ENCODE measurements at regions not wholly inside any gene's neighbourhood (a gene's known extent, or its start where the extent isn't known, plus 50 kb on each side); places are given as distances from the start of the nearest gene placed in this dataset.

GRCh38 chr3:120544361-120544760 is 51.8 kb upstream of the NDUFB4 start:
- ChIA-PET CTCF (interaction anchor here (1.5 kb wide), 1 partner anchor 250 kb away, joined by 3 read pairs; no protein-coding TSS in a partner anchor), POLR2A (no interaction called here)
- no peaks in the 10 kb centered on the region for H3K36me3 ChIP-seq (ENCODE audit: insufficient read depth, low read length)
- H3K27me3 Mint-ChIP-seq = peaks cover 15 to 60% of the 10 kb centered on the region in 2 donors
- no peaks in the 10 kb centered on the region for H3K4me1 Mint-ChIP-seq
- no peak overlapping the region for H3K27ac Mint-ChIP-seq
- no peak overlapping the region for H3K4me3 ChIP-seq (ENCODE audit: low read length)
- peaks cover 32 to 42% (median 38%) of the 10 kb centered on the region in 5 donors for H3K9me3 Mint-ChIP-seq
- no peak overlapping the region for H3K27ac ChIP-seq (ENCODE audit: low read depth, low read length)
- H3K36me3 Mint-ChIP-seq = peaks cover 0 to 10% (median 0%) of the 10 kb centered on the region in 3 donors
- H3K27me3 ChIP-seq (ENCODE audit: insufficient read depth, low read length, poor library complexity, severe bottlenecking) = no peaks in the 10 kb centered on the region
- no peaks in the 10 kb centered on the region for H3K4me1 ChIP-seq (ENCODE audit: insufficient read depth, low read length)
- H3K9me3 ChIP-seq (ENCODE audit: low read length) = no peaks in the 10 kb centered on the region
- no peak for DNase-seq
- no peak overlapping the region for H3K4me3 Mint-ChIP-seq

- POLR2A ChIA-PET = no interaction called here
- H3K4me3 Mint-ChIP-seq = no peak overlapping the region
- H3K36me3 Mint-ChIP-seq = peaks cover 0 to 6% (median 0%) of the 10 kb centered on the region in 3 donors
Observed at GRCh38 chr3:120536642-120537041, 59.5 kb upstream of the NDUFB4 start.

GRCh38 chr3:120532969-120533368 is 63.2 kb upstream of the NDUFB4 start:
- Histone ChIP-seq H3K4me3 (ENCODE audit: low read length) (no peak overlapping the region), H3K27me3 (ENCODE audit: insufficient read depth, low read length, poor library complexity, severe bottlenecking) (no peaks in the 10 kb centered on the region), H3K9me3 (ENCODE audit: low read length) (no peaks in the 10 kb centered on the region), H3K36me3 (ENCODE audit: insufficient read depth, low read length) (no peaks in the 10 kb centered on the region), H3K27ac (ENCODE audit: low read depth, low read length) (no peak overlapping the region), H3K4me1 (ENCODE audit: insufficient read depth, low read length) (no peaks in the 10 kb centered on the region)
- Mint-ChIP-seq H3K4me3 (no peak overlapping the region), H3K4me1 (peaks cover 0 to 5% (median 3%) of the 10 kb centered on the region in 3 donors), H3K9me3 (peaks cover 0 to 11% (median 6%) of the 10 kb centered on the region in 5 donors), H3K36me3 (no peaks in the 10 kb centered on the region), H3K27ac (no peak overlapping the region), H3K27me3 (peaks cover 15 to 26% of the 10 kb centered on the region in 2 donors)
- POLR2A ChIA-PET = no interaction called here
- no peak for DNase-seq
- CTCF ChIA-PET = no interaction called here

More at GRCh38 chr3:120536642-120537041, 59.5 kb upstream of the NDUFB4 start:
- Histone ChIP-seq H3K27me3 (ENCODE audit: insufficient read depth, low read length, poor library complexity, severe bottlenecking) (no peaks in the 10 kb centered on the region), H3K27ac (ENCODE audit: low read depth, low read length) (no peak overlapping the region), H3K4me1 (ENCODE audit: insufficient read depth, low read length) (no peaks in the 10 kb centered on the region), H3K9me3 (ENCODE audit: low read length) (no peaks in the 10 kb centered on the region), H3K4me3 (ENCODE audit: low read length) (no peak overlapping the region), H3K36me3 (ENCODE audit: insufficient read depth, low read length) (no peaks in the 10 kb centered on the region)
- no peaks in the 10 kb centered on the region for H3K4me1 Mint-ChIP-seq
- H3K27me3 Mint-ChIP-seq = peaks cover 18 to 51% of the 10 kb centered on the region in 2 donors
- H3K27ac Mint-ChIP-seq = no peak overlapping the region
- no peak for DNase-seq
- CTCF ChIA-PET = no interaction called here
- peaks cover 21 to 44% (median 29%) of the 10 kb centered on the region in 5 donors for H3K9me3 Mint-ChIP-seq

GRCh38 chr3:120528163-120528562 is 68.0 kb upstream of the NDUFB4 start:
- no peaks in the 10 kb centered on the region for H3K27me3 ChIP-seq (ENCODE audit: insufficient read depth, low read length, poor library complexity, severe bottlenecking)
- H3K9me3 Mint-ChIP-seq = peaks cover 0 to 3% (median under 1%) of the 10 kb centered on the region in 5 donors
- H3K36me3 ChIP-seq (ENCODE audit: insufficient read depth, low read length) = no peaks in the 10 kb centered on the region
- no peak overlapping the region for H3K4me3 Mint-ChIP-seq
- no peaks in the 10 kb centered on the region for H3K36me3 Mint-ChIP-seq
- ChIA-PET CTCF (no interaction called here), POLR2A (no interaction called here)
- H3K27ac Mint-ChIP-seq = no peak overlapping the region
- no peaks in the 10 kb centered on the region for H3K9me3 ChIP-seq (ENCODE audit: low read length)
- H3K27me3 Mint-ChIP-seq = peaks cover 10 to 15% of the 10 kb centered on the region in 2 donors
- no peak for DNase-seq
- H3K27ac ChIP-seq (ENCODE audit: low read depth, low read length) = no peak overlapping the region
- H3K4me1 ChIP-seq (ENCODE audit: insufficient read depth, low read length) = no peaks in the 10 kb centered on the region
- no peak overlapping the region for H3K4me3 ChIP-seq (ENCODE audit: low read length)
- H3K4me1 Mint-ChIP-seq = peaks cover 0 to 5% (median 3%) of the 10 kb centered on the region in 3 donors

DNA sequence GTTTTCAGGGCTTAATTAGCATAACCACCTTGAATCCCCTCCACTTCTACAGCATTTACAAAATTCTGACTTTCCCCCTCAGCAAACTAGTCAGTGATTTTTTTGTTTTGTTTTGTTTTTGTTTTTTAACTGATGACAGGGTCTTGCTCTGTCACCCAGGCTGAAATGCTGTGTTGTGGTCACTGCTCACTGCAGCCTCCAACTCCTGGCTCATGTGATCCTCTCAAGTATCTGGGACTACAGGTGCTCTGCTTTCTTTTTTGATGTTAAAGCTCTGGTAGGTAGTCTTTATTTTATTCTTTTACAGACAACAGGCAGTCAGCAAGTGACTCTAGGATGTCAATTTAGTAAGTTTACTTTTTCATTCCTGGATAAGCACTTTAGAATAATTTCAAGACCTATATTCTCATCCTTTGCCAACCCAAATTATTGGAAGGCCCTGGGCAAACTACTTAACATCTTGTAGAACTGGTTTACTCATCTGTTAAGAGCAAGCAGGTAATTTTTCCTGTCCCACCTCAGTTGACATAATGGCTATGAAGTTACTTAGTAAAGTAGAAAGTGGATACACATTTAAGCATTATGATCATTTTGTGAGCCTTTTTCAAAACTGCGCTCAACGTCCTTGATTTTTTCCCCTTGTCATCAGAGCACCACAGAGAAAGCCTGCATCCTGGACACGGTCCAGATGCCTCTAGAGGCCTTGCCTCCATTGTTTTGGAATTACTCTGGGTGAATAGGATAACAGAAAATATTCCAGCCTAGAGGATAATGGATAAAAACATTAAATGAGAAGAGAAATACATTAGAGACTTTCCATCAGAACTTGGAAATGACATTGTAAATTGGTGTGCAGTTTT is 69.9 kb upstream of the NDUFB4 start:
- no peaks in the 10 kb centered on the region for H3K36me3 Mint-ChIP-seq

DNA sequence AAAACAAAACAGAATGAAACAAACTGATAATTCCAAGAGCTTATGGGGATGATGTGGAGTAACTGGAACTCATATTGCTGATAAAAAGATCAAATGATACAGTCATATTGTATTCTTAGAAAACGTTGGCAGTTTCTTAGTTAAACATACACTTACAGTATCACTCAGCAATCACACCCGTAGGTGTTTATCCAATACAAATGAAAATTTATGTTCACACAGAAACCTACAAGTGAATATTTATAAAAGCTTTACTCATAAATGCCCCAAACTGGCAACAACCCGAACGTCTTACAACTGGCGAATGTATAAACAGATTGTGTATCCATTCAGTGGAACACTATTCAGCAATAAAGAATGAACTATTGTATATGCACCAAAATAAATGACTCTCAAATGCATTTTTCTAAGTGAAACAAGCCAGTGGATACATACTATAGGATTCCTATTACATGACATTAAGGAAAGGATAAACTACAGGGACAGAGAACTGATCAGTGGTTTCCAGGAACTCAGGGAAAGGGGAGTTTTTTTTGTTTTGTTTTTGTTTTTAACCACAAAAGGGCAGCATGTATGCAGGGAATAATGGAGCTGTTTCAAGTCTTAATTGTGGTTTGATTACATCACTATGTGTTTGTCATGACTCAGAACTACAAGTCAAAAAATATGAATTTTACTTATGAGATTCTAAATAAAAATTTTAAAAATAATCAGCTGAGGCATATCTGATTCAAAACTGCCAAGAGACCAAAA is 71.8 kb upstream of the NDUFB4 start:
- no peaks in the 10 kb centered on the region for H3K9me3 Mint-ChIP-seq
- no peak overlapping the region for H3K4me3 Mint-ChIP-seq
- CTCF ChIA-PET = no interaction called here
- Histone ChIP-seq H3K36me3 (ENCODE audit: insufficient read depth, low read length) (no peaks in the 10 kb centered on the region), H3K4me1 (ENCODE audit: insufficient read depth, low read length) (no peaks in the 10 kb centered on the region), H3K27ac (ENCODE audit: low read depth, low read length) (no peak overlapping the region), H3K27me3 (ENCODE audit: insufficient read depth, low read length, poor library complexity, severe bottlenecking) (no peaks in the 10 kb centered on the region), H3K4me3 (ENCODE audit: low read length) (no peak overlapping the region), H3K9me3 (ENCODE audit: low read length) (no peaks in the 10 kb centered on the region)
- POLR2A ChIA-PET = no interaction called here
- peaks cover 5 to 11% of the 10 kb centered on the region in 2 donors for H3K27me3 Mint-ChIP-seq
- no peaks in the 10 kb centered on the region for H3K36me3 Mint-ChIP-seq
- H3K4me1 Mint-ChIP-seq = peaks cover 0 to 5% (median 3%) of the 10 kb centered on the region in 3 donors
- H3K27ac Mint-ChIP-seq = peak overlapping the region in 2 of 8 donors; percentile 13 to 39
- no peak for DNase-seq

More for the DNA sequence above, 69.9 kb upstream of the NDUFB4 start:
- ChIA-PET CTCF (no interaction called here), POLR2A (no interaction called here)
- no peak overlapping the region for H3K27ac ChIP-seq (ENCODE audit: low read depth, low read length)
- H3K9me3 ChIP-seq (ENCODE audit: low read length) = no peaks in the 10 kb centered on the region
- no peaks in the 10 kb centered on the region for H3K9me3 Mint-ChIP-seq
- no peak overlapping the region for H3K4me3 ChIP-seq (ENCODE audit: low read length)
- no peak for DNase-seq
- peaks cover 10 to 13% of the 10 kb centered on the region in 2 donors for H3K27me3 Mint-ChIP-seq
- H3K27ac Mint-ChIP-seq = peak overlapping the region in 1 of 8 donors; percentile 16
- no peaks in the 10 kb centered on the region for H3K27me3 ChIP-seq (ENCODE audit: insufficient read depth, low read length, poor library complexity, severe bottlenecking)
- H3K4me1 ChIP-seq (ENCODE audit: insufficient read depth, low read length) = no peaks in the 10 kb centered on the region
- peaks cover 0 to 5% (median 3%) of the 10 kb centered on the region in 3 donors for H3K4me1 Mint-ChIP-seq
- H3K36me3 ChIP-seq (ENCODE audit: insufficient read depth, low read length) = no peaks in the 10 kb centered on the region
- H3K4me3 Mint-ChIP-seq = no peak overlapping the region

DNA sequence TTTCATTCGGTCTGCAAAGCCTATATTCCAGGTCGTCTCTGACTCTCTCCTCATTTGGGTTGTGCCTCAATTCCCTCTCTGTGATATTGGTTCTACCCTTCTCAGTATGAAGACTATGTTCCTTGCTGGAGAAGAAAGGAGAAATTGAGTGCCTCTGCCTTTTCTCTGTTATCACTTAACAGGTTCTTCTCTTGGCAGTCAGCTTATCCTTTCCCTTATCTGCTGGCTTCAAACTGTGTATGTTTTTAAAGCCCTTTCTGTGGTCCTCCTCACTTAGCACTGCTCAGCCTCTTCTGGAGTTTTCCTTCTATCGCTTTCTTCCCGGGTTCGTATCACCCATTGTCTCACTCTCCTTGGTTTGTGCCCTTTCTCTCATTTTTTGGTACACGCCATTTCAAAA is 65.3 kb upstream of the FSTL1 start:
- Mint-ChIP-seq H3K27ac (peak overlapping the region in 1 of 8 donors; percentile 22), H3K27me3 (peaks cover 12 to 32% of the 10 kb centered on the region in 2 donors), H3K36me3 (no peaks in the 10 kb centered on the region), H3K4me1 (no peaks in the 10 kb centered on the region), H3K4me3 (no peak overlapping the region), H3K9me3 (no peaks in the 10 kb centered on the region)
- ChIA-PET CTCF (no interaction called here), POLR2A (no interaction called here)
- no peak for DNase-seq
- no peaks in the 10 kb centered on the region for H3K4me1 ChIP-seq (ENCODE audit: insufficient read depth, low read length)
- no peak overlapping the region for H3K27ac ChIP-seq (ENCODE audit: low read depth, low read length)
- peaks cover 5% of the 10 kb centered on the region for H3K27me3 ChIP-seq (ENCODE audit: insufficient read depth, low read length, poor library complexity, severe bottlenecking)
- H3K4me3 ChIP-seq (ENCODE audit: low read length) = no peak overlapping the region
- H3K9me3 ChIP-seq (ENCODE audit: low read length) = no peaks in the 10 kb centered on the region
- H3K36me3 ChIP-seq (ENCODE audit: insufficient read depth, low read length) = no peaks in the 10 kb centered on the region

GRCh38 chr3:120512655-120513054 is 61.9 kb upstream of the FSTL1 start:
- Mint-ChIP-seq H3K27me3 (peaks cover 16 to 34% of the 10 kb centered on the region in 2 donors), H3K4me3 (no peak overlapping the region), H3K9me3 (peaks cover 0 to 3% (median 2%) of the 10 kb centered on the region in 5 donors), H3K36me3 (no peaks in the 10 kb centered on the region), H3K4me1 (no peaks in the 10 kb centered on the region), H3K27ac (no peak overlapping the region)
- CTCF ChIA-PET = no interaction called here
- H3K27ac ChIP-seq (ENCODE audit: low read depth, low read length) = no peak overlapping the region
- no peaks in the 10 kb centered on the region for H3K4me1 ChIP-seq (ENCODE audit: insufficient read depth, low read length)
- no peaks in the 10 kb centered on the region for H3K9me3 ChIP-seq (ENCODE audit: low read length)
- no peak for DNase-seq
- H3K36me3 ChIP-seq (ENCODE audit: insufficient read depth, low read length) = no peaks in the 10 kb centered on the region
- H3K4me3 ChIP-seq (ENCODE audit: low read length) = no peak overlapping the region
- POLR2A ChIA-PET = no interaction called here
- peaks cover 5% of the 10 kb centered on the region for H3K27me3 ChIP-seq (ENCODE audit: insufficient read depth, low read length, poor library complexity, severe bottlenecking)
